Liver (tissue), 3 donors: ENCODE measurements at regions not wholly inside any gene's neighbourhood (a gene's known extent, or its start where the extent isn't known, plus 50 kb on each side); places are given as distances from the start of the nearest gene placed in this dataset.

ENCODE experiments used
- CTCF ChIP-seq: fragments of 150-350 bp; IDR thresholded peaks from 2 replicates; pipeline ENCODE4 v1.5.1; 2017; ENCODE audit warnings: improper control_type of control experiment, low read depth, low read length; ENCODE audit not compliant: missing input control
- EGR1 ChIP-seq, 2 donors: IDR thresholded peaks; 2 replicates each; pipeline ENCODE4 v1.6.1; 2016 to 2018; ENCODE audit warnings: antibody characterized with exemption in 2 of 2, low read depth in 2 of 2
- FOXA1 ChIP-seq: IDR thresholded peaks from 2 replicates; pipeline ENCODE4 v1.6.1; 2016; ENCODE audit warnings: antibody characterized with exemption
- GABPA ChIP-seq, 2 donors: IDR thresholded peaks in 1 of 2; conservative IDR thresholded peaks in 1 of 2; 2 replicates each; pipeline ENCODE4 v1.6.1; 2016; ENCODE audit warnings: antibody characterized with exemption in 2 of 2, mild to moderate bottlenecking in 1 of 2, moderate library complexity in 1 of 2
- HNF4G ChIP-seq: IDR thresholded peaks from 2 replicates; pipeline ENCODE4 v1.6.1; 2016; ENCODE audit warnings: antibody characterized with exemption
- JUND ChIP-seq, 2 donors: IDR thresholded peaks; 2 replicates each; pipeline ENCODE4 v1.6.1; 2016; ENCODE audit warnings: antibody characterized with exemption in 2 of 2
- SP1 ChIP-seq: IDR thresholded peaks from 2 replicates; pipeline ENCODE4 v1.6.1; 2018; ENCODE audit warnings: antibody characterized with exemption, mild to moderate bottlenecking
- TAF1 ChIP-seq: conservative IDR thresholded peaks from 2 replicates; pipeline ENCODE4 v1.6.1; 2016; ENCODE audit warnings: antibody characterized with exemption, mild to moderate bottlenecking
- YY1 ChIP-seq: IDR thresholded peaks from 2 replicates; pipeline ENCODE4 v1.6.1; 2016; ENCODE audit warnings: antibody characterized with exemption, mild to moderate bottlenecking
- donor health status: healthy.
- donor health status: healthy.

GRCh38 chr20:4081421-4081820, 66.1 kb upstream of the RNF24 start:
- TF ChIP-seq JUND (IDR thresholded peaks at IDR 0.05) (no peak), CTCF (no peak), HNF4G (no peak), FOXA1 (no peak), EGR1 (IDR thresholded peaks at IDR 0.05; ENCODE audit: low read depth in 2 of 2) (no peak), TAF1 (no peak), SP1 (no peak), GABPA (IDR thresholded peaks at IDR 0.05 in 1 of 2, conservative IDR thresholded peaks at IDR 0.05 in 1 of 2) (no peak), YY1 (no peak)
